ENCODE measurements at regions not wholly inside any gene's neighbourhood (a gene's known extent, or its start where the extent isn't known, plus 50 kb on each side); places are given as distances from the start of the nearest gene placed in this dataset.
"Not testable (repeated sequence)": the region's sequence is repeated elsewhere in the genome, so short reads cannot be mapped to it uniquely, and the experiment has no call there.

DNA sequence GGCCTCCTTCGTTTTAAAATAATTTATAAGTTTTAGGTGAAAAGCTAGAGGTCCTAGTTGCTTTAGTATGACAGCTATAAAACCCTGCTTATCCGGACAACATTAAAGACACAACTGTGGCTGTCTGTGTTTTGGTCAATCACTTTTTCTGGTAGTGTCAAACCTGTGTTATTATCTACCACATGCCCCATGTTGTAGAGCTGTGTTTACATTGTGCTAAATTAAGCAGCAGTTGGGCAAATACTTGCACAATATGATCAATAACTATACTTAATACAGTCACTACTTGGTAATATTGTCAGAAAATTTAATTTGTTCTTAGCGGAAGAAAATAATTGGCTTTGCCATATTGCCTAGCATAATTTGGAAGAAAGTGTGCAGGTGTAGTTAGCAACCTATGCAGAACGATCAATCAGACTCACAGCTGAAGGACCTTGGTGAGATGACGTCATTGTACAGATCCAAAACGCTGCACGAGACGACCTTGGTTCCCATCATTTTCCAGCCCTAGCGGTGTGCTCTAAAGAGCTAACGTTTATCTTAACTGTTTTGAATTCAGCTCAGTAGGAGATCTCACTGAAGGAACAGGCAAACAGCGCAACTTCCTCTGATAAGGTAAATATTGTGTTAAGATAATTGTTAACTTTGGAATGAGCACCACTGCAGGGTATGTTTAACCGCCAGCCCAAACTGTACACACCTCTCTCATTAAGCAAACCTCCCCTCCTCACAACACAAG is 476.6 kb downstream of the IRS2 start:
- no peak for DNase-seq

- DNase-seq, result no peak
Measured at GRCh38 chr13:109307027-109307426, 479.4 kb downstream of the IRS2 start.

- DNase-seq, result no peak
Measured at GRCh38 chr13:109301726-109302125, 484.7 kb downstream of the IRS2 start.

DNA sequence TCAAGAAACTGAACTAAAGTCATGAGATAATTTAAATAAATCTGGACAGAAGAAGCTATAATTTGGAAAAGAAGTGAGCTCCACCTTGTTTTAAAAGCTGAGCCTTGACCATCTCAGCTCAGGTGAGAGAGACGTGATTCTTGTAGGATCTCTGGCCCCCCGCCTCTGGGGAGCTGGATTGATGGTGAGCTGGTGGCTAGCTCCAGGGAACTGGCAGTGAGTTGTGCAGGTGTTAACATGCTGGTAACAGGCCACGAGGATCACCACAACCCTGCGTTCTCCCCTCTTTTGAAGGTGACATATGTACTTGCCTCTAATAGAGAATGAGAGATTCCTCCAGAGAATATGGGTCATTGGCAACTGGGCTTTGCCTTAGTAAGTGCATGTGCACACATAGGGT is 485.1 kb downstream of the IRS2 start:
- DNase-seq, result no peak

DNA sequence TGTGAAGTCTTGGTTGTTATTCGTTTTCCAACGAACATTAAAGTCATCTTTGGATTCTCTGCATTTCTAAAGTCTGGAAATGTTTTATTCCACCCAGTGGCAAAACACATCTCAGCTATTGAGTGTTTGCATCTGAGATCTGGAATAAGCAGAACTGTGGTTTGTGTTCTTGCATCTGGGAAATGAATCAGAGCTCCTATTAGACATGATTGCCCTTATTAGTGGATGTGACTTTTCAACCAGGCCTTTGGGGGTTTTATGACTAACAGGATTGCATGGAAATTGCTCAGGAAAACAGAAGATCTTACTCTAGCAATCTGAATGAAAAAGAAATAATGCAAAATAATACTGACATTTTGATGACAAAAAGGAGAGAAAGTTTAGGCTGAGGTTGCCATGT is 488.8 kb downstream of the IRS2 start:
- DNase-seq, result no peak

- DNase-seq, result no peak
Measured at GRCh38 chr13:109293166-109293565, 493.2 kb downstream of the IRS2 start.

GRCh38 chr13:109288151-109288709 is 498.2 kb downstream of the IRS2 start:
- DNase-seq, result no peak

GRCh38 chr13:109287553-109287952 is 498.8 kb downstream of the IRS2 start:
- DNase-seq, result no peak

GRCh38 chr13:109285586-109285985 is 500.8 kb downstream of the IRS2 start:
- no peak for DNase-seq

- DNase-seq, result no peak
Measured at GRCh38 chr13:109281903-109282635, 504.3 kb downstream of the IRS2 start.

DNA sequence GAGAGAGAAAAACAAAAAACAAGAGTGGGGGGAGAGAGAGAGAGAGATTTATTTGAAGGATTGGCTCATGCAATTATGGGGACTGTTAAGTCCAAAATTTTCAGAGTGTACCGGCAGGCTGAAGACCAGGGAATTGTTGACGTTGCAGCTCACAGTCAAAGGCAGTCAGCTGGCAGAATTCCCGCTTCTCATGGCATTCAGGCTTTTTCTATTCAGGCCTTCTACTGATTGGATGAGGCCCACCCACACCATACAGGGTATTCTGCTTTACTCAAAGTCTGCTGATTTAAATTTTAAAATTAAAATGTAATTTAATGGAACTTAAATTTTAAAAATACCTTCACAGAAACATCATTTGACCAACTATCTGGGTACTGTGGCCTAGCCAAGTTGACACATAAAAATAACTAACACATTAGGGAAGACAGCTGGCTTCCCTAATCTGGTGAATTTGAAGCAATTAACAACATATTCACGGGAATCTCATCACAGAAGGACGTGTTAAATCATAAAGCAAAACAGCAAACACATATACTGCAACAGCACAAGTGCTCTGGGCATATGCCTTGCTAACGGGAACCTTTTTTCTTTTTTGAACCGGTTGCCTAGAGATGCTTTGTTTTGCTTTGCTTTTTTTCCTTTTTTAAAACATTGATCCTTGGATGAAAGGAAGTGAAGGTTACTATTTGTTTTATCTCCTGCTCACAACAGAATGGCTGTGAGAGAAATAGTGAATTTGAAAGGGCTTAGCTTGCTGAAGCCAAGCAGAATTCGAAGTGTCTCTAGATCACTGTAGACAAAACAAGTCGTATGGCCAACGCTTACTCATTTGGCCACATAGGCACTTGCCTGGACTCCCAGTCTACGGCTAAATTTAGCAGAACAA is 505.1 kb downstream of the IRS2 start:
- DNase-seq, result no peak

DNA sequence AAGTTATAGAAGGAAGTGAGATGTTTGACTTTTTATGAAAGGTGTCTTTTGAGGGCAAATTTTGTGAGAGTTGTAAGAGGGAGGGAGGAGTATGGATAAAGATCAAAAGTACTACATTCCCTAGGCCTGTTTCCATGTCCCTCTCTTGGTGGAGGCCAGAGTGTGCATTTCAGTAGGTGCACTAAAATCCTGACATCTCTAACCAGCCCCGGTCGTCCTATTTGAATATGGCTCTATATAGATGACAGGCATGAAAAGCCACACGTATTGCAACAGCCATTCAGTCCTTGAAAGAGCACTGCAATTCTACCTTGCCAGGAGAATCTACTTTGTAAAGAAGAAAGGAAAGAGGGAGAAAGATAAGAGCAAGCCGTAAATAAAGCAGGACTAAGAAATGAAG is 510.1 kb downstream of the IRS2 start:
- DNase-seq, result no peak

- DNase-seq, result no peak
Measured at GRCh38 chr13:109275852-109276251, 510.5 kb downstream of the IRS2 start.

GRCh38 chr13:109275139-109275745 is 511.1 kb downstream of the IRS2 start:
- DNase-seq, result no peak

GRCh38 chr13:109274188-109274821 is 512.1 kb downstream of the IRS2 start:
- DNase-seq, result no peak

- no peak for DNase-seq
Measured at GRCh38 chr13:109273326-109273751, 513.0 kb downstream of the IRS2 start.

DNA sequence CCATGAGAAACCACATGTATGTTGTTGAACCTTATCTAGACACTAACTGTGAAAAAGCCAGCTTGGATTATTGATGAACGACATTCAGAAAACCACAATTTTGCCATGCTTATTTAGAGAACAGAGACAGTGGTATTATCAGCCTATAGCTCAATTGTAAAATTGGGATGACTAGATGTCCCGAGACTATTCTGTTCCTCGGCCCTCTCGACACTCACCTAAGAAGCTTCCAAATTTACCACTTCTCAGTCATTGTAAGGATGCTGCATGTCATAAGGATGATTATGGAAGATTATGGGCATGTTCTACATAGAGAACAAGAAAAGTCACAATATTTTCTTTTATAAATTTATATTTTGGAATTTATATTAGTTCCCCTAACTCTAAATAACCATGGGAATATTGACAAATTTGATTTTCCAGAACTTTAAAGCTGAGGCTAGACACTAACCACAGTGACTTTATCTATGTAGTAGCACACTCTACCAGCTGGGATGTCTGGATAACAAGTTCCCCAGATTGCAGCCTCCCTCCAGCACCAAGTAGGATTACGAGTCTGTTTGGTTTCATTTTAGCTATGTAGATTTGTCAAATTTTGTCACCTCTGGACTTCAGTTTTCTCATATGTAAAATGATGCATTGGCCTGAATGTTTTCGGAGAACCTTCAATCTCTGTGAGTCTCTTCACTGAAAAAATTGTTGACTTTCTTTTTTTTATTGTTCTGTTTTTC is 513.6 kb downstream of the IRS2 start:
- no peak for DNase-seq

DNA sequence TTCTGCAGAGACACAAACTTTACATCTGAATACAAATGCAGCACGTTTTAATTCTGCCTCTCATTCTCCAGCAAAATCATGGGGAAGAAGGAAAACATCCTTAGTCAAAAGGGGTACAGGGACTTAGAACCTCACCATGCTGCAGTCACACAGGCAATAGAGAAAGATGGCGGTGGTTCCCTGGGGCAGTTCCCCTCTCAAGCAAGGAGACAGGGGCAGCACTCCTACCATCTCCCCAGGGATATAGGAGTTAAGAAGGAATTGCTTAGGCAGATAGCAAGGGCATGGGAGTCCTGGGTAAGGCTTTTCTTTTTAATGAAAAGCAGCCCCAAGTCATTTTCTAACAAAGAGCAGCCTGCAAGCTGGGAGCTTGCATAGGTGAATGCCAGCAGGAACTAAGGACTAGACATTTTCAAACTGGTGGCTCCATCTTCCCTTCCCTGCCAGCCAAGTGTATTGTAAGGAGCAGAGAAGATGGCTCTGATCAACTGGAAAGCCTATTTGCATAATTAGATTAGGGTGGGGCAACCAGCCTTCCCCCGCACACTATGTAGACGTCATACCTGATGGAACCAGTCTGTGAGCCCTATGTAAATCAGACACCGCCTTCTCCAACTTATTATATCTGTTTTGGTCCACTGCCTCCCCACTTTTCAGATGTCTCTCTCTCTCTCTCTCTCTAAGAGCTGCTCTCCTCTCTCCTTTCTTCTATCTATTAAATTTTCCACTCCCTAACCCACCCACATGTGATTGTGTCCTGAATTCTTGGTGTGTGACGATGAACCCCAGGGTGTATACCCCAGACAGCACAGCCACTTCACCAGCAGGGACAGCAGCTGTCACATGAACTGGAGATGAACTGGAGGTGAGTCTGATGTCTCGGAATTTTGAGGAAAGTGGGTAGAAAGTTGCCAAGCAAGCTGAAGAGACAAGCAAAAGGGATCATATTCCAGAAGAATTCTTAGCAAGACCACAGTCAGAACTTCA is 514.5 kb downstream of the IRS2 start:
- no peak for DNase-seq

- no peak for DNase-seq
Measured at GRCh38 chr13:109271061-109271460, 515.3 kb downstream of the IRS2 start.

DNA sequence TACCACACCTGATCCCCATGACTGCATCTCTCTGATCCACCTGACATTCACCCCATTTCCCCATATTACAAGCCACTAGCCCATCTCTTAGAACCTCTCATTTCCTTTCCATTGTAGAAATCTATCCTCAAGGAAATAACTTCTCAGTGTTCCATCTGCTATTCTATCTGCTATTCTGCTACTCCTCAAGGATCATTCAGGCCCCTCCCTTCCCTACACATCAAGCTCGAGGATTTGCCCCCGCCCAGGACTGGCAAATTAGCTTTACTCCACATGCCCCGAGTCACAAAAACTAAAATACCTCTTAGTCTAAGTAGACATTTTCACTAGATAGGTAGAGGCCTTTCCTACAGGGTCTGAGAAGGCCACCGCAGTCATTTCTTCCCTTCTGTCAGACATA is 517.0 kb downstream of the IRS2 start:
- not testable (repeated sequence) for DNase-seq
